ENCODE measurements at regions not wholly inside any gene's neighbourhood (a gene's known extent, or its start where the extent isn't known, plus 50 kb on each side); places are given as distances from the start of the nearest gene placed in this dataset.

GRCh38 chr11:25667871-25668270, 664.1 kb upstream of the ANO3 start:
- Histone ChIP-seq H3K9ac (no peak overlapping the region), H3K4me3 (no peak overlapping the region), H3K9me3 (replicated peaks in 1 of 11) (no peaks in the 10 kb centered on the region), H3K4me1 (no peaks in the 10 kb centered on the region), H3K4me2 (no peak overlapping the region), H4K20me1 (no peaks in the 10 kb centered on the region), H3K36me3 (no peaks in the 10 kb centered on the region), H3K27ac (no peak overlapping the region), H3K27me3 (no peaks in the 10 kb centered on the region)
- no peak for TF ChIP-seq Cebpa-rat (IDR thresholded peaks at IDR 0.05)

GRCh38 chr11:25691959-25692358, 640.0 kb upstream of the ANO3 start:
- Histone ChIP-seq H3K4me1 (no peaks in the 10 kb centered on the region), H3K36me3 (no peaks in the 10 kb centered on the region), H3K27me3 (no peaks in the 10 kb centered on the region), H3K4me2 (no peak overlapping the region), H3K4me3 (no peak overlapping the region), H3K27ac (no peak overlapping the region), H4K20me1 (no peaks in the 10 kb centered on the region), H3K9ac (no peak overlapping the region), H3K9me3 (replicated peaks in 1 of 11) (peaks cover 12 to 20% (median 17%) of the 10 kb centered on the region in 11 experiments)
- TF ChIP-seq Cebpa-rat (IDR thresholded peaks at IDR 0.05), result no peak

GRCh38 chr11:25702417-25702816, 629.5 kb upstream of the ANO3 start:
- Histone ChIP-seq H3K27ac (no peak overlapping the region), H3K36me3 (no peaks in the 10 kb centered on the region), H3K4me2 (no peak overlapping the region), H3K9me3 (replicated peaks in 1 of 11) (no peaks in the 10 kb centered on the region), H4K20me1 (no peaks in the 10 kb centered on the region), H3K9ac (no peak overlapping the region), H3K4me1 (no peaks in the 10 kb centered on the region), H3K27me3 (no peaks in the 10 kb centered on the region), H3K4me3 (no peak overlapping the region)
- no peak for TF ChIP-seq Cebpa-rat (IDR thresholded peaks at IDR 0.05)

- Histone ChIP-seq H3K27ac (no peak overlapping the region), H3K9ac (no peak overlapping the region), H3K4me3 (no peak overlapping the region), H3K4me1 (no peaks in the 10 kb centered on the region), H3K27me3 (no peaks in the 10 kb centered on the region), H3K36me3 (no peaks in the 10 kb centered on the region), H3K9me3 (replicated peaks in 1 of 11) (no peaks in the 10 kb centered on the region), H4K20me1 (no peaks in the 10 kb centered on the region), H3K4me2 (no peak overlapping the region)
- TF ChIP-seq Cebpa-rat (IDR thresholded peaks at IDR 0.05), result no peak
Measured at GRCh38 chr11:25710975-25711374, 621.0 kb upstream of the ANO3 start.

- Histone ChIP-seq H3K4me2 (no peak overlapping the region), H3K27ac (no peak overlapping the region), H3K36me3 (no peaks in the 10 kb centered on the region), H3K4me3 (no peak overlapping the region), H3K9ac (no peak overlapping the region), H3K4me1 (no peaks in the 10 kb centered on the region), H4K20me1 (no peaks in the 10 kb centered on the region), H3K9me3 (replicated peaks in 1 of 11) (no peaks in the 10 kb centered on the region; a peak in 1 of 22 replicates), H3K27me3 (no peaks in the 10 kb centered on the region)
- TF ChIP-seq Cebpa-rat (IDR thresholded peaks at IDR 0.05), result no peak
Measured at GRCh38 chr11:25727944-25728343, 604.0 kb upstream of the ANO3 start.

- Histone ChIP-seq H3K9ac (no peak overlapping the region), H4K20me1 (no peaks in the 10 kb centered on the region), H3K27me3 (no peaks in the 10 kb centered on the region), H3K9me3 (replicated peaks in 1 of 11) (no peaks in the 10 kb centered on the region; a peak in 1 of 22 replicates), H3K4me2 (no peak overlapping the region), H3K27ac (no peak overlapping the region), H3K36me3 (no peaks in the 10 kb centered on the region), H3K4me1 (no peaks in the 10 kb centered on the region), H3K4me3 (no peak overlapping the region)
- TF ChIP-seq Cebpa-rat (IDR thresholded peaks at IDR 0.05), result no peak
Measured at GRCh38 chr11:25730230-25730629, 601.7 kb upstream of the ANO3 start.

GRCh38 chr11:25733777-25734176, 598.2 kb upstream of the ANO3 start:
- Histone ChIP-seq H3K36me3 (no peaks in the 10 kb centered on the region), H3K9me3 (replicated peaks in 1 of 11) (no peaks in the 10 kb centered on the region; a peak in 1 of 22 replicates)

GRCh38 chr11:25734591-25735211, 597.2 kb upstream of the ANO3 start:
- Histone ChIP-seq H4K20me1 (no peaks in the 10 kb centered on the region), H3K27me3 (no peaks in the 10 kb centered on the region), H3K4me3 (no peak overlapping the region), H3K9ac (no peak overlapping the region), H3K4me2 (no peak overlapping the region), H3K27ac (no peak overlapping the region), H3K9me3 (replicated peaks in 1 of 11) (no peaks in the 10 kb centered on the region; a peak in 1 of 22 replicates), H3K4me1 (no peaks in the 10 kb centered on the region), H3K36me3 (no peaks in the 10 kb centered on the region)
- TF ChIP-seq Cebpa-rat (IDR thresholded peaks at IDR 0.05), result no peak

More at GRCh38 chr11:25733777-25734176, 598.2 kb upstream of the ANO3 start:
- Histone ChIP-seq H3K9ac (no peak overlapping the region), H3K4me3 (no peak overlapping the region), H3K27ac (no peak overlapping the region), H3K4me2 (no peak overlapping the region), H4K20me1 (no peaks in the 10 kb centered on the region), H3K4me1 (no peaks in the 10 kb centered on the region), H3K27me3 (no peaks in the 10 kb centered on the region)
- no peak for TF ChIP-seq Cebpa-rat (IDR thresholded peaks at IDR 0.05)

GRCh38 chr11:25737071-25737675, 594.8 kb upstream of the ANO3 start:
- Histone ChIP-seq H3K36me3 (no peaks in the 10 kb centered on the region), H3K4me1 (no peaks in the 10 kb centered on the region), H3K9ac (no peak overlapping the region), H3K27me3 (no peaks in the 10 kb centered on the region), H3K27ac (no peak overlapping the region), H3K4me3 (no peak overlapping the region), H4K20me1 (no peaks in the 10 kb centered on the region), H3K9me3 (replicated peaks in 1 of 11) (no peaks in the 10 kb centered on the region; a peak in 1 of 22 replicates), H3K4me2 (no peak overlapping the region)
- no peak for TF ChIP-seq Cebpa-rat (IDR thresholded peaks at IDR 0.05)

GRCh38 chr11:25741886-25742285, 590.0 kb upstream of the ANO3 start:
- no peaks in the 10 kb centered on the region for H3K36me3 ChIP-seq
- H3K27me3 ChIP-seq, result no peaks in the 10 kb centered on the region
- no peaks in the 10 kb centered on the region for H4K20me1 ChIP-seq
- no peak overlapping the region for H3K27ac ChIP-seq
- no peak overlapping the region for H3K9ac ChIP-seq
- no peaks in the 10 kb centered on the region for H3K9me3 ChIP-seq (replicated peaks in 1 of 11)
- TF ChIP-seq Cebpa-rat (IDR thresholded peaks at IDR 0.05), result no peak
- H3K4me3 ChIP-seq, result no peak overlapping the region
- H3K4me1 ChIP-seq, result no peaks in the 10 kb centered on the region
- H3K4me2 ChIP-seq, result no peak overlapping the region

Measured in BLaER1 treated with 17β-estradiol and CSF1 and Interleukin-3, amounts not matched to agents 10 nM and 100 nM (cell line).